SK-N-SH (cell line): ENCODE measurements at regions not wholly inside any gene's neighbourhood (a gene's known extent, or its start where the extent isn't known, plus 50 kb on each side); places are given as distances from the start of the nearest gene placed in this dataset.

Source experiments
- CTCF ChIA-PET: fragments of 300-600, 350-600 bp; formaldehyde crosslinking; extraction: SDS; loops from one replicate; lab custom pipeline; 2021; lab: Yijun Ruan, JAX
- POLR2A ChIA-PET: fragments of 350-600 bp; sonication (Branson Sonifier 250); formaldehyde crosslinking; extraction: SDS; loops from one replicate; lab custom pipeline; 2020; ENCODE audit warnings: antibody characterized with exemption, inconsistent platforms; lab: Yijun Ruan, JAX
- DNase-seq: peaks from one replicate; pipeline ENCODE4 v3.0.0; 2012
- H2AFZ ChIP-seq: fragments of 200-600 bp; sonication (generic); 2 replicates; pipeline ENCODE4 v1.8.1; 2016; ENCODE audit warnings: antibody characterized with exemption, mild to moderate bottlenecking, low read depth
- H3F3A ChIP-seq: fragments of 200-600 bp; sonication (generic); replicated peaks from 2 replicates; pipeline ENCODE3; 2016; ENCODE audit warnings: antibody characterized with exemption, mild to moderate bottlenecking; ENCODE audit not compliant: insufficient read depth
- H3K27ac ChIP-seq, 2 experiments: fragments of 200-500 bp in 1 of 2; fragments of 200-600 bp in 1 of 2; sonication (Bioruptor generic) in 1 of 2; sonication (generic), shearing (Covaris generic) in 1 of 2; 2 replicates each; pipeline versions ENCODE4 v1.5.1 to v1.6.1; 2014 to 2016; ENCODE audit warnings: low read depth in 2 of 2, inconsistent platforms in 1 of 2, low read length in 1 of 2, mild to moderate bottlenecking in 1 of 2, mixed read lengths in 1 of 2
- H3K27me3 ChIP-seq: fragments of 200-600 bp; sonication (generic), shearing (Covaris generic); 2 replicates; pipeline ENCODE4 v1.6.1; 2016; ENCODE audit warnings: mixed run types; ENCODE audit not compliant: insufficient read depth
- H3K36me3 ChIP-seq, 2 experiments: fragments of 200-500 bp in 1 of 2; fragments of 200-600 bp in 1 of 2; sonication (Bioruptor generic) in 1 of 2; sonication (generic) in 1 of 2; replicated peaks in 1 of 2; 2 replicates each; pipeline versions ENCODE3 to v1.5.1; 2014 to 2016; ENCODE audit warnings: low read length in 1 of 2, mild to moderate bottlenecking in 1 of 2; ENCODE audit not compliant: insufficient read depth in 2 of 2, control insufficient read depth in 1 of 2
- H3K4me1 ChIP-seq, 2 experiments: fragments of 200-500 bp in 1 of 2; fragments of 200-600 bp in 1 of 2; sonication (Bioruptor generic) in 1 of 2; sonication (generic), shearing (Covaris generic) in 1 of 2; 2 replicates each; pipeline versions ENCODE4 v1.5.1 to v1.6.1; 2014 to 2016; ENCODE audit warnings: low read depth in 1 of 2, low read length in 1 of 2, mixed run types in 1 of 2; ENCODE audit not compliant: insufficient read depth in 2 of 2, control insufficient read depth in 1 of 2
- H3K4me2 ChIP-seq: fragments of 200-600 bp; sonication (generic), shearing (Covaris generic); 2 replicates; pipeline ENCODE4 v1.6.1; 2017; ENCODE audit warnings: mixed run types
- H3K4me3 ChIP-seq, 2 experiments: fragments of 200-500 bp in 1 of 2; fragments of 200-600 bp in 1 of 2; sonication (Bioruptor generic) in 1 of 2; sonication (generic), shearing (Covaris generic) in 1 of 2; 2 replicates each; pipeline versions ENCODE4 v1.5.1 to v1.8.1; 2014 to 2016; ENCODE audit warnings: low read depth in 2 of 2, inconsistent platforms in 1 of 2, low read length in 1 of 2, mild to moderate bottlenecking in 1 of 2, mixed read lengths in 1 of 2, moderate library complexity in 1 of 2
- H3K79me2 ChIP-seq: fragments of 200-600 bp; sonication (generic); 2 replicates; pipeline ENCODE4 v1.8.1; 2017; ENCODE audit warnings: mild to moderate bottlenecking; ENCODE audit not compliant: insufficient read depth
- H3K9ac ChIP-seq: fragments of 200-600 bp; sonication (generic); 2 replicates; pipeline ENCODE4 v1.6.1; 2017; ENCODE audit warnings: mixed run types
- H3K9me2 ChIP-seq: fragments of 200-600 bp; sonication (generic); 2 replicates; pipeline ENCODE4 v1.6.1; 2017; ENCODE audit warnings: mixed run types
- H3K9me3 ChIP-seq: fragments of 200-600 bp; sonication (generic); 2 replicates; pipeline ENCODE4 v1.6.1; 2017; ENCODE audit warnings: mixed run types, mild to moderate bottlenecking, moderate library complexity
- H4K20me1 ChIP-seq: fragments of 200-600 bp; sonication (generic); 2 replicates; pipeline ENCODE4 v1.6.1; 2017; ENCODE audit warnings: mild to moderate bottlenecking, mixed run types; ENCODE audit not compliant: insufficient read depth
- CHD2 ChIP-seq: fragments of 150-350 bp; IDR thresholded peaks from 2 replicates; pipeline ENCODE4 v1.6.1; 2018; ENCODE audit warnings: low read length; ENCODE audit not compliant: partially characterized antibody
- ELF1 ChIP-seq: IDR thresholded peaks from 2 replicates; pipeline ENCODE4 v1.4.0; 2012
- FOXJ3 ChIP-seq: sonication (generic); formaldehyde crosslinking; IDR thresholded peaks from 2 replicates; pipeline ENCODE4 v1.5.1; 2020; ENCODE audit warnings: mild to moderate bottlenecking, missing genetic modification reagents
- FOXM1 ChIP-seq: IDR thresholded peaks from 2 replicates; pipeline ENCODE4 v1.4.0; 2012; ENCODE audit warnings: low read depth, mild to moderate bottlenecking
- GABPA ChIP-seq: IDR thresholded peaks from 2 replicates; pipeline ENCODE4 v1.4.0; 2012; ENCODE audit warnings: low read depth, mild to moderate bottlenecking
- IRF3 ChIP-seq: fragments of 150-350 bp; IDR thresholded peaks from 2 replicates; pipeline ENCODE4 v1.6.1; 2016; ENCODE audit warnings: mild to moderate bottlenecking, low read depth, low read length
- JUND ChIP-seq: IDR thresholded peaks from 2 replicates; pipeline ENCODE4 v1.4.0; 2012
- MAX ChIP-seq: IDR thresholded peaks from 2 replicates; pipeline ENCODE4 v1.4.0; 2012; ENCODE audit warnings: low read depth
- MEF2A ChIP-seq: IDR thresholded peaks from 2 replicates; pipeline ENCODE4 v1.4.0; 2012; ENCODE audit warnings: low read depth, borderline replicate concordance
- MXI1 ChIP-seq: IDR thresholded peaks from 2 replicates; pipeline ENCODE4 v1.6.1; 2012; ENCODE audit warnings: mild to moderate bottlenecking, low read depth, low read length, improper control_type of control experiment
- NFIC ChIP-seq: IDR thresholded peaks from 2 replicates; pipeline ENCODE4 v1.4.0; 2012; ENCODE audit warnings: borderline replicate concordance
- NRF1 ChIP-seq: IDR thresholded peaks from 2 replicates; pipeline ENCODE4 v1.6.1; 2012; ENCODE audit warnings: low read depth, mild to moderate bottlenecking, low read length
- PBX3 ChIP-seq: IDR thresholded peaks from 2 replicates; pipeline ENCODE4; 2012
- POLR2AphosphoS5 ChIP-seq: IDR thresholded peaks from 2 replicates; pipeline ENCODE4 v1.6.1; 2012; ENCODE audit warnings: low read depth, low read length
- RAD21 ChIP-seq: IDR thresholded peaks from 2 replicates; pipeline ENCODE4 v1.6.1; 2012; ENCODE audit warnings: mild to moderate bottlenecking, low read length
- REST ChIP-seq: IDR thresholded peaks from 2 replicates; pipeline ENCODE4 v1.6.1; 2012; ENCODE audit warnings: mild to moderate bottlenecking, low read depth, low read length, moderate library complexity
- RFX5 ChIP-seq: IDR thresholded peaks from 2 replicates; pipeline ENCODE4 v1.6.1; 2012; ENCODE audit warnings: mild to moderate bottlenecking, improper control_type of control experiment, low read length
- RXRA ChIP-seq: IDR thresholded peaks from 2 replicates; pipeline ENCODE4 v1.4.0; 2012; ENCODE audit warnings: low read depth, mild to moderate bottlenecking, borderline replicate concordance
- SMC3 ChIP-seq: IDR thresholded peaks from 2 replicates; pipeline ENCODE4 v1.6.1; 2012; ENCODE audit warnings: low read depth, low read length, improper control_type of control experiment
- TCF12 ChIP-seq: IDR thresholded peaks from 2 replicates; pipeline ENCODE4 v1.4.0; 2012
- TEAD4 ChIP-seq: IDR thresholded peaks from 2 replicates; pipeline ENCODE4 v1.4.0; 2012; ENCODE audit warnings: mild to moderate bottlenecking, borderline replicate concordance; ENCODE audit not compliant: insufficient read depth
- USF1 ChIP-seq: IDR thresholded peaks from 2 replicates; pipeline ENCODE4 v1.4.0; 2012; ENCODE audit warnings: low read depth, borderline replicate concordance
- USF2 ChIP-seq: fragments of 150-350 bp; IDR thresholded peaks from 2 replicates; pipeline ENCODE4 v1.6.1; 2017; ENCODE audit warnings: antibody characterized with exemption, low read length, low read depth, borderline replicate concordance
- YY1 ChIP-seq: IDR thresholded peaks from 2 replicates; pipeline ENCODE4 v1.4.0; 2012; ENCODE audit warnings: low read depth, mild to moderate bottlenecking
- WGBS: methylation state at CpG from one replicate; pipeline ENCODE4 v1.1.6; 2017; ENCODE audit warnings: low lambda C conversion rate; 5-methylcytosine and 5-hydroxymethylcytosine counted together

GRCh38 chr2:151191001-151191400 lies 70.7 kb downstream of the RBM43 start:
- POLR2A ChIA-PET, result no interaction called here
- H3K79me2 ChIP-seq, result no peaks in the 10 kb centered on the region
- no peak overlapping the region for H3K27ac ChIP-seq
- H3K4me1 ChIP-seq, result no peaks in the 10 kb centered on the region; a peak in 1 of 4 replicates
- no peak overlapping the region for H3K9ac ChIP-seq
- H3K4me3 ChIP-seq, result no peak overlapping the region
- 74% methylated on average over 2 of the region's 2 CpGs for WGBS
- no peaks in the 10 kb centered on the region for H3K27me3 ChIP-seq
- CTCF ChIA-PET, result interaction anchor here (1.1 to 1.4 kb wide), 3 partner anchors 13 to 157 kb away, joined by 3 to 4 read pairs (median 3); no protein-coding TSS in a partner anchor
- no peaks in the 10 kb centered on the region for H3K36me3 ChIP-seq
- DNase-seq, result no peak
- H3F3A ChIP-seq, result no peaks in the 10 kb centered on the region
- no peaks in the 10 kb centered on the region for H3K9me3 ChIP-seq
- no peak overlapping the region for H3K4me2 ChIP-seq
- H4K20me1 ChIP-seq, result no peaks in the 10 kb centered on the region
- no peaks in the 10 kb centered on the region for H3K9me2 ChIP-seq
- no peak for TF ChIP-seq FOXM1
- TF ChIP-seq MEF2A, result no peak
- no peak for TF ChIP-seq RXRA
- TF ChIP-seq MXI1, result no peak
- TF ChIP-seq FOXJ3 (CRISPR knock-in tag), result no peak
- no peak for TF ChIP-seq YY1
- no peak for TF ChIP-seq TEAD4
- no peak for TF ChIP-seq RFX5
- no peak for TF ChIP-seq NFIC
- TF ChIP-seq, all 33 proteins: peak for 0
- H2AFZ ChIP-seq, result no peak overlapping the region

GRCh38 chr2:151189125-151189524 lies 72.5 kb downstream of the RBM43 start:
- Histone ChIP-seq H3K4me1 (no peaks in the 10 kb centered on the region; a peak in 1 of 4 replicates), H3K27ac (no peak overlapping the region), H3K4me2 (no peak overlapping the region), H3K9me2 (no peaks in the 10 kb centered on the region), H3K4me3 (no peak overlapping the region), H3K36me3 (no peaks in the 10 kb centered on the region), H4K20me1 (no peaks in the 10 kb centered on the region), H3K79me2 (no peaks in the 10 kb centered on the region), H3F3A (no peaks in the 10 kb centered on the region), H3K27me3 (no peaks in the 10 kb centered on the region), H3K9me3 (no peaks in the 10 kb centered on the region), H2AFZ (no peak overlapping the region), H3K9ac (no peak overlapping the region)
- ChIA-PET CTCF (no interaction called here), POLR2A (no interaction called here)
- 93% methylated on average over 3 of the region's 3 CpGs for WGBS
- DNase-seq, result no peak
- TF ChIP-seq RFX5 (no peak), REST (no peak), TCF12 (no peak), IRF3 (no peak), CHD2 (no peak), JUND (no peak), USF2 (no peak), RAD21 (no peak), MXI1 (no peak), GABPA (no peak), SMC3 (no peak), POLR2AphosphoS5 (no peak), NRF1 (no peak), MAX (no peak), USF1 (no peak), PBX3 (no peak), ELF1 (no peak)
